ENCODE measurements at regions not wholly inside any gene's neighbourhood (a gene's known extent, or its start where the extent isn't known, plus 50 kb on each side); places are given as distances from the start of the nearest gene placed in this dataset.
"Not testable (repeated sequence)": the region's sequence is repeated elsewhere in the genome, so short reads cannot be mapped to it uniquely, and the experiment has no call there.

- DNase-seq (ENCODE audit: low read depth in 2 of 2), result peak in 1 of 2 experiments; percentile 15
Observed at GRCh38 chr1:192418552-192419285, 101.9 kb downstream of the RGS21 start.

- DNase-seq (ENCODE audit: low read depth in 2 of 2), result no peak
Observed at GRCh38 chr1:192430644-192431043, 113.9 kb downstream of the RGS21 start.

DNA sequence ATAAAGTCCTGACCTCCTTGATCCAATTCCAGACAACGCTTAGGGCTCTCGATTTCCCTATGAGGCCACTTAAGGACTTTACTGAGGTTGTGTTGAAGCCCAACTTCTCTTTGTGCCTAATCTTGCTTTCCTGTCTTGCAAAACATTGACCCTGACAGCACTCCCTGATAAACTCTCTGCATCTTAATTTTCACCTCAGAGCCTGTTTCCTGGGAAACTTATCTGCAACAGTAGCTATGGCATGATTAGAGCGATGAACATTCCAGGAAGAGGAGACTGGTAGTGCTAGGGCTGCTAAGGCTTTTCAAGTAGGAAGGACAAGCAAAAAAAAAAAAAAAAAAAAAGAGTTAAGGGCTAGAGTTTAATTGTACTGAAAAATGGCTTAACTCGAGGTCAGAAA is 118.9 kb downstream of the RGS21 start:
- DNase-seq (ENCODE audit: low read depth in 2 of 2), result no peak

GRCh38 chr1:192436441-192437078 is 119.8 kb downstream of the RGS21 start:
- no peak for DNase-seq (ENCODE audit: low read depth in 2 of 2)

DNA sequence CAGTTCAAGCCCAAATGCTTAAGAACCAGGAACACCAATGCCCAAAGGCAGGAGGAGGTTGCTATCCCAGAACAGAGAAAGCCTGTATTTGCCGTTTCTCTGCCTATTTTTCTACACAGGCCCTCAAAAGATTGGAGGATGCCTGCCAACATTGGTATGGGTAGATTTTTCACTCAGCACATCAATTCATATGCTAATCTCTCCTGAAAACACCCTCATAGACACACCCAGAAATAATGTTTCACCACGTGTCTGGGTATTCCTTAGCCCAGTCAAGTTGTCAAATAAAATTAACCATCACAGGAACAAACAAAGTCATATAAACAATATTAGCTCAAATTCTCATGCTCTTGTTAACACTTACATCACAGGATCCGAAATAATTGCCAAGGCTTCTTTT is 121.9 kb downstream of the RGS21 start:
- DNase-seq (ENCODE audit: low read depth in 2 of 2), result no peak

GRCh38 chr1:192439373-192440025 is 122.7 kb downstream of the RGS21 start:
- peak; percentile 62 to 63 for DNase-seq (ENCODE audit: low read depth in 2 of 2)

DNA sequence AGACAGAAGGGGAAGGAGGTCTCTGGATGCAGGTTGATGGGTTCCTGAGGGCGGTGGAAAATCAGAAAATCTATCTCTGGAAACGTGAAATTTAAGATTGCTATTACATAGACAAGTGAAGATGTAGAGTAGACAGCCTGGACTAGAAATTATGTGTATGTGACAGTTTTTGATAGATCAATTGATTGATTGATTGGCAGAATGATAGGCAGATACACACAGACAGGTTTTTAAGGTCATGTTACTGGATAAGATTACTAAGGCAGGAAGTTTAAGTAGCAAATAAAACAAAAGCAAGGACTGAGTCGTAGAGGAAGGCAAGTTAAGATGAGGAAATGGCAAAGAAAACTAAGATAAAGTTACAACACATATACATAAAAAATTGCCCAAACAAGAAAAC is 124.7 kb downstream of the RGS21 start:
- DNase-seq (ENCODE audit: low read depth in 2 of 2), result no peak

DNA sequence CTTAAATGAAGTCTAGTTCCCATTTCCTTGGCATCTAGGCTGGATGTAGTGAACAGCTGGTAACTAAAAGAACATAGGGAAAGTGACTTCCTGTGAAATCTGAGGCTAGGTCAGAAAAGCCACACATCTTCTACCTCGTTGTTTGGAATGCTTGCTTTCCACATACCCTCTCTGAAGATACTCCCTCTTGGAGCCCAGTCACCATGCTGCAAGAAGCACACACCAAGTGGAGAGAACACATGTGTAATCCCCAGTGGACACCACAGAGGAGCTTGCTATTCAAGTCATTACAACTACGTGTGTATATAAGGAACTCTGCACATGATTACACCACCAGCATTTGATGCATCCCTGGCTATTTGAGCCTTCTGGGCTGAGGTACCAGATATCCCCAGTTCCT is 125.9 kb downstream of the RGS21 start:
- DNase-seq (ENCODE audit: low read depth in 2 of 2), result no peak

GRCh38 chr1:192443616-192444015 is 126.8 kb downstream of the RGS21 start:
- no peak for DNase-seq (ENCODE audit: low read depth in 2 of 2)

DNA sequence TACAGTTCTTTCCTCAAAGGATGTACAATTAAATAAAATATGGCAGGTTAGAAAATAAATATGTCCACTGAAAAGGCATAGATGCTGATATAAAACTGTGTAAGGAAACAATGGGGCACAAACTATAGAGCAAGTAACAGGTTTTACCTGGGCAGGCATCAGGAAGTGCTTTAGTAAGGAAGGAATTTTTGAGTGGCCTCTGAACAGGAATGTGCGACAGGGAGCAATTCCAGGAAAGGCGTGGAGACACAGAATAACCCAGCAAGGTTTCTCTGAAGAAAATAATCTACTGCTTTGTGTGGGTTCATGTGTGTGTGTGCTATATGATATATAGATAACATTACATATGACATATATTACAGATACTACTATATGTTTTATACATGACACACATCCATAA is 128.4 kb downstream of the RGS21 start:
- no peak for DNase-seq (ENCODE audit: low read depth in 2 of 2)

DNA sequence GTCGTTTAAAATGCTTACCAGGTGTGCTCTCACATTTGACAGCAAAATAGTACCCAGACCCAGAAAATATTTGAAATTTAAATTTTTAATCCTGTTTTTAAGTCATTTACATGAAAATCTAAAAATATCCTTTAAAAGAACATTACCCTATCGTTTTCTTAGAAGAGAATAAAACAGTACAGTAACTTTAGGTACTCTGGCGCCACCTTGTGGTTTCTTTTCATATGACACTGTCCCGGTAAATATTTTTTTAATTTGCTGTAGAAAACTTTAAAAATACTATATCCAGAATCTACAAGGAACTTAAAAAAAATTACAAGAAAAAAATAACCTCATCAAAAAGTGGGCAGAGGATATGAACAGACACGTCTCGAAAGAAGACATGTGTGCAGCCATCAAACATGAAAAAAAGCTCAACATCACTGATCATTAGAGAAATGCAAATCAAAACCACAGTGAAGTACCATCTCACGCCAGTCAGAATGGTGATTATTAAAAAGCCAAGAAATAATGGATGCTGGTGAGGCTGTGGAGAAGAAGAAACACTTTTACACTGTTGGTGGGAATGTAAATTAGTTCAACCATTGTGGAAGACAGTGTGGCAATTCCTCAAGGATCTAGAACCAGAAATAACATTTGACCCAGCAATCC is 129.2 kb downstream of the RGS21 start:
- peak; percentile 24 to 34 for DNase-seq (ENCODE audit: low read depth in 2 of 2)

DNA sequence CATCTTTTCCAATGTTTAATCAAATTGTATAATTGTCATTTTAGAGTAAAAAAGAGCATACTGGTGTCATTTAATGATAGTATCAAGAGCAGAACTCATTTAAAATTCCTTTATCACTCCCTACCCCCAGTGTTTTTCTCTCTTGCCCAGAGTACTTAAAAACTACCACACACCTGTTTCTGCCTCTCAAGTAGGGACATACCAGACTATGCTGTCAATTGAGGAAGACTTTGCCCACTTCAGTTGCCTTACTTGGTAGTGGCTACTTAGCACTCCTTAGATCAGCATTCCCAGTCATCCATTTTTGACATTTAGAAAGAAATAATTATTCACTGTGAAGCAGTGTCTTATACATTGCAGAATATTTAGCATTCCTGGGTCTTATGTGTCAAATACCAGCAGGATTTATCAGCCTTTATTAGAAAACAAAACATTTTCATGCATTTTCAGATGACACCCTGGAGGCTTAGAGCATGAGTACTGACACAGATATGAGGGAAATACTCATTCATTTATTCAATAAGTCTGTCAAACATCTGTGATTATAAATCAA is 127.5 kb upstream of the RGS1 start:
- peak; percentile 43 to 44 for DNase-seq (ENCODE audit: low read depth in 2 of 2)

DNA sequence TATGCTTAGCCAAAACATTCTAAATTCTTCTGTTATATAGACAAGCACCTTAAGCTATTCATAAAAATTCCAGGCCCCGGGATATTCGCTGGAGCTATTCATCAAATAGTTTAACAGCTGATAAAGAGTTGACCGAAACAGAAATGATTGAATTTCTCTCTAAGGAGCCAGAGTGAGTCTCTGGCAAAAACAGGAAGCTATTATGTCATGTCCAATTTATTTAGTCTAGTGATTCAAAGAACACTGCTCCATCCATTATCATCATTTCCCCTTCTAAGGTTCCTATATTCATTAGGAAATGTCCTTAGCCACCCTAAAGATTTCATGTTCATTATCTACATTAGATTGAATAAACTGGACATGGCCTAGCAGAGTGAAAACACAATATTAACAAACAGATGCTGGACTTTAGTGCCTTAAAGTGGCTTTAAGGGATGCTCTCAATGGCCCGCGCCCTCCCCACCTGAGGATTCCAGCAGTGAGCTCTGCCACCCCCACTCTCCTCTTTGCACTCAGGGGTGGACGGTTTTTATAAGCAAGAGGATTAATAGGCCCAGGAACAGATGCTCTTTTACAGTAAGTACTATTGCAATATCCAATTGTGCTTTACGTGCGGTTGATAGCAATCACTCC is 122.1 kb upstream of the RGS1 start:
- no peak for DNase-seq (ENCODE audit: low read depth in 2 of 2)

DNA sequence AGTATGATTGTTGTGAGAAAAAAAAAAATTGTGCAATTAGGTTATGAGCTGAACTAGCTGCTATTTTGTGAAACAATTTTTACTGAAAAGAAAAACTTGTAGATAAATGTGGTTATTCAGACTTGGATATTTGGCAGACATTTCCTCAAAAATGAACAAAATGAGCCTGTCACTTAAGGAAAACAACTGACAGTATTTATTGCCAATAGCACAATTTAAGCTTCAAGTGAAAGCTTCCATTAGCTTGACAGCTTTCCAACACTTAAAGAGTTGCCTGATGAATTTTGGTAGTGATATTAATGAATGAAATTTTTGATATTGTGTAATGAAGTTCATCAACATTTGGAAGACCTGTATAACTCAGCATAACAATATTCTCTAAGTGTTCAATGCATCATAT is 116.1 kb upstream of the RGS1 start:
- DNase-seq (ENCODE audit: low read depth in 2 of 2), result no peak

DNA sequence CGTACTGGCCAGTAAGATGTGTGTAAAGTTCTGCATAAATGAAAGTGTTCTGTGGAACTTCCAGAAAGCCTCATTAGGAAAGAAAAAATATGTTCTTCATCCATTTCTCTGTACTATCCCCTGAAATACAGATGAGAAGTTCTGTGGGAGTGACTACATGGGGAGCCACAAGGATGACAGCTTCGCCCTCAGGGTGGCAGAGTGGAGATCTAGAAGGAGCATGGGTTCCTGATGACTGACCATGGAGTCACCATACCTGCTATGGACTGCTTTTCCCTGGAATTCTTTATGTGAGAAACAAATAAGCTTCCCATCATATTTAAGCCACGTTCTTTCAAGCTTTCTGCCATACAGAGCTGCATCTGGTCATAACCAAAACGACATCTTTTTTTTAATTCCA is 113.9 kb upstream of the RGS1 start:
- no peak for DNase-seq (ENCODE audit: low read depth in 2 of 2)

GRCh38 chr1:192462616-192463015 is 113.0 kb upstream of the RGS1 start:
- DNase-seq (ENCODE audit: low read depth in 2 of 2), result no peak

DNA sequence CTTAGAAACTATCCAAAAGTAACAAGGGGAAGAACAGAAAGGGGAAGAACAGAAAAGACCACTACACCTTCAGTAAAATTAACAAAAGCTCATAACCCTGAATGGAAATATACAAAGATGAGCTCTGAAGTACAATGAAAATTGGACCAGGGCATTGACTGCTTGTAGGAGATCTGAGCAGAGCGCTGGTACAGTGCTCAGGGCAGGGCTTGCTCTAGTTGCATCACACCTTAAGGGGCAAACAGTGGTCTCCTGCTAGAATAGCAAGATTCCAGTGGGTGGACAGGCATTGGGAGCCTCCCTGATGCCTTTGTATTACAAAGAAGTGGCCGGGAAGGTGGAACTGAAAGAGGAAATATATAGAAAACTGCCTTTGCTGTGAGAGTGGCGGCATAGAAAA is 111.9 kb upstream of the RGS1 start:
- no peak for DNase-seq (ENCODE audit: low read depth in 2 of 2)

GRCh38 chr1:192465221-192465620 is 110.4 kb upstream of the RGS1 start:
- not testable (repeated sequence) for DNase-seq (ENCODE audit: low read depth in 2 of 2)

- DNase-seq (ENCODE audit: low read depth in 2 of 2), result no peak
Observed at GRCh38 chr1:192474080-192474683, 101.4 kb upstream of the RGS1 start.

DNA sequence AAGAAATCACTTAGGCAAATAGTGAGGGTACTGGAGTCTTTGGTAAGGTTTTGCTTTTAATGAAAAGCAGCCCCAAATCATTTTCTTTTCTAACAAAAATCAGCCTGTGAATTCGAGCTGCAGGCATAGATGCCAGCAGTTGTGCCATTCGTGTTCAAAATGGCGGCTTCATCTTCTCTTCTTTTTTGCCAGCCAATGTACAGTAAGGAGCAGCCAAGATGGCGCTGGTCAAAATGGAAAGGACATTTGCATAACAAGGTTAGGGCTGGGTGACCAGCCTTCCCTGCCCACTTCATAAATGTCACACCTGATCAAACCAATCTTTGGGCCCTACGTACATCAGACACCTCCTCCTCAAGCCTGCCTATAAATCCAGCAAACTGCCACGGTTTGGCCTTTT is 100.2 kb upstream of the RGS1 start:
- DNase-seq (ENCODE audit: low read depth in 2 of 2), result no peak

- DNase-seq (ENCODE audit: low read depth in 2 of 2), result no peak
Observed at GRCh38 chr1:192475970-192476369, 99.6 kb upstream of the RGS1 start.

All from fibroblast of skin of left quadriceps (primary cell).